ENCODE measurements at regions not wholly inside any gene's neighbourhood (a gene's known extent, or its start where the extent isn't known, plus 50 kb on each side); places are given as distances from the start of the nearest gene placed in this dataset.

DNA sequence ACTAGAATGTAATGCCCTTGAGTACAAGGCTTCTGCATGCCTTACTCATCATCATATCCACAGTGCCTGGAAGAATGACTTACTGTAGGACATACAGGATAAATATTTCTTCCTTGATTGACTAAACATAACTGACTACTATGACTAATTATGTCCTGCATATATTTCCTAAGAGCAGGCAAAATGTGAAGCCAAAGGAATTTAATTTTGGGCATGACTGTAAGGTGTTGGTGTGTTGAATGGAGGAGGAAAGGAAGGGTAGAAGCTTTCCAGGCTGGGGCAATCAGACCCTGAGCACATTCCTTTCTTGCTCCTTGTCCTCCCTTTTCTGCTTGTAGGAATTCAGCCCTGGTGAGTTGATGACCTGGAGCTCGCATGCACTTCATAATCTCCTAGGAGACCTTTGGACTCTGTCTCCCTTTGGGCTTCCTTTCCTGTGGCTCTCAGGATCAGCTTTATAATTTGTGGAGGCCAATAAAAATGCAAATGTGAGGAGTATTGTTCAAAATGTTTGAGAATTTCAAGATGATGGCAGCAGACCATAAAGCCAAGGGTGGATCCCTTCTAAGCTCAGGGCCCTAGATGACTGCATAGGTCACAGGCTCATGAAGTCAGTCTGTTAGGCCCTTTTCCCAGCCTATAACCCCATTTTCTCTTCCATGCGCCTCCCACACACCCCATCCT, 174.0 kb downstream of the HMHB1 start:
- intact Hi-C loops (cut with micrococcal nuclease; ENCODE audit: unreplicated experiment) = no loop called here
- no peak overlapping the region for H3K9ac ChIP-seq (ENCODE audit: control insufficient read depth, insufficient read depth, low read length)
- in situ Hi-C loops (cut with MboI) = no loop called here
- FAIRE-seq = no peak
- H3K79me2 ChIP-seq (ENCODE audit: control insufficient read depth, insufficient read depth, low read length) = no peaks in the 10 kb centered on the region
- ATAC-seq = no peak
- ChIA-PET POLR2A (no interaction called here), CTCF (interaction anchor here (1.2 kb wide), 1 partner anchor 206 kb away, joined by 4 read pairs; no protein-coding TSS in a partner anchor), SMC1A (ENCODE audit: uncharacterized antibody, unreplicated experiment) (interaction anchor here (1.1 kb wide), 1 partner anchor 8 kb away, joined by 3 read pairs; no protein-coding TSS in a partner anchor), RAD21 (ENCODE audit: unreplicated experiment) (interaction anchor here (1.4 kb wide), 1 partner anchor 157 kb away, joined by 3 read pairs; no protein-coding TSS in a partner anchor)
- no peak overlapping the region for H3K27ac ChIP-seq (ENCODE audit: control insufficient read depth, insufficient read depth)
- no peaks in the 10 kb centered on the region for H3K36me3 ChIP-seq (ENCODE audit: control insufficient read depth in 2 of 2, insufficient read depth in 2 of 2, low read length in 1 of 2)
- H4K20me1 ChIP-seq (ENCODE audit: control insufficient read depth, insufficient read depth) = no peaks in the 10 kb centered on the region
- no peaks in the 10 kb centered on the region for H3K9me3 ChIP-seq (replicated peaks; ENCODE audit: control insufficient read depth, insufficient read depth, low read length)
- no peak overlapping the region for H3K4me3 ChIP-seq
- H3K27me3 ChIP-seq (replicated peaks in 1 of 2; ENCODE audit: control insufficient read depth in 2 of 2, insufficient read depth in 2 of 2, low read length in 1 of 2) = no peaks in the 10 kb centered on the region
- BruUV-seq (replicated peaks) = no TSS peak
- no peak overlapping the region for H2AFZ ChIP-seq (ENCODE audit: control insufficient read depth, low read depth, low read length)
- no peak for DNase-seq (ENCODE audit: low read depth, low spot score)
- H3K4me2 ChIP-seq (ENCODE audit: control insufficient read depth, insufficient read depth) = no peak overlapping the region
- H3K4me1 ChIP-seq (ENCODE audit: control insufficient read depth, insufficient read depth, low read length) = no peaks in the 10 kb centered on the region
- TF ChIP-seq HDGF (IDR thresholded peaks at IDR 0.05) (no peak), FOXK2 (IDR thresholded peaks at IDR 0.05) (no peak), CHD4 (IDR thresholded peaks at IDR 0.05) (no peak), ZNF592 (IDR thresholded peaks at IDR 0.05) (no peak)
- WGBS (ENCODE audit: insufficient coverage, insufficient replicate concordance, low lambda C conversion rate, missing lambda C conversion rate) = 77% methylated on average over 2 of the region's 2 CpGs

Data from GM12878 (cell line).